RWPE1 (cell line): ENCODE measurements at regions not wholly inside any gene's neighbourhood (a gene's known extent, or its start where the extent isn't known, plus 50 kb on each side); places are given as distances from the start of the nearest gene placed in this dataset.

Source experiments
- CTCF ChIA-PET: fragments of 350-600 bp; sonication (Branson Sonifier 250); formaldehyde crosslinking; extraction: SDS; loops from one replicate; lab custom pipeline; 2021; lab: Yijun Ruan, JAX
- POLR2A ChIA-PET: fragments of 400-600 bp; formaldehyde crosslinking; extraction: SDS; loops from one replicate; lab custom pipeline; 2020; ENCODE audit warnings: antibody characterized with exemption; ENCODE audit not compliant: low non-redundant PET; lab: Yijun Ruan, JAX
- DNase-seq: peaks from one replicate; pipeline ENCODE4 v3.0.0; 2012; ENCODE audit warnings: low spot score
- H3K27ac ChIP-seq: fragments of 450-650 bp; 2 replicates; pipeline ENCODE4 v1.5.1; 2017
- TF ChIP-seq, protein P1 (sequence below): fragments of 450-650 bp; conservative IDR thresholded peaks from 2 replicates; pipeline ENCODE4 v1.5.1; 2017; ENCODE audit warnings: low read depth, mild to moderate bottlenecking

DNA sequence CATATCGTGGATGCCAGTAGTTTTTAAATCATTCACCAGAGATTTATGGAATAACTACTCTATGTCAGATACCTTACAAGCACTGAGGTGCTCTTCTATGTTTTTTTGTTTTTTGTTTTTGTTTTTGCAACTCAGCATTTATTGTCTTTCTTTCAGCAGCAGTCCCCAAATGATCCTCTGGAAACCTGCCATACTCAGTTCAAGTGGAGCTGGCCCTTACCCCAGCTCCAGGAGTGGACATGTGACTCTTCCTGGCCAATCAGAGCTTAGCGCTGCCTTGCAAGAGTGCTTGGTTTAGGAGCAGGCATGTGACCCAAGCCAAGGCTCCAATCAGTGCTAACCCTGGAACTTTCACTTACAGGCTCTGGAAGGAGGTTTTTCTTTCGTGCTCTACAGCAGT, 356.6 kb upstream of the ZMIZ1 start:
- H3K27ac ChIP-seq, result no peak overlapping the region
- POLR2A ChIA-PET, result no interaction called here
- TF ChIP-seq, protein P1, sequence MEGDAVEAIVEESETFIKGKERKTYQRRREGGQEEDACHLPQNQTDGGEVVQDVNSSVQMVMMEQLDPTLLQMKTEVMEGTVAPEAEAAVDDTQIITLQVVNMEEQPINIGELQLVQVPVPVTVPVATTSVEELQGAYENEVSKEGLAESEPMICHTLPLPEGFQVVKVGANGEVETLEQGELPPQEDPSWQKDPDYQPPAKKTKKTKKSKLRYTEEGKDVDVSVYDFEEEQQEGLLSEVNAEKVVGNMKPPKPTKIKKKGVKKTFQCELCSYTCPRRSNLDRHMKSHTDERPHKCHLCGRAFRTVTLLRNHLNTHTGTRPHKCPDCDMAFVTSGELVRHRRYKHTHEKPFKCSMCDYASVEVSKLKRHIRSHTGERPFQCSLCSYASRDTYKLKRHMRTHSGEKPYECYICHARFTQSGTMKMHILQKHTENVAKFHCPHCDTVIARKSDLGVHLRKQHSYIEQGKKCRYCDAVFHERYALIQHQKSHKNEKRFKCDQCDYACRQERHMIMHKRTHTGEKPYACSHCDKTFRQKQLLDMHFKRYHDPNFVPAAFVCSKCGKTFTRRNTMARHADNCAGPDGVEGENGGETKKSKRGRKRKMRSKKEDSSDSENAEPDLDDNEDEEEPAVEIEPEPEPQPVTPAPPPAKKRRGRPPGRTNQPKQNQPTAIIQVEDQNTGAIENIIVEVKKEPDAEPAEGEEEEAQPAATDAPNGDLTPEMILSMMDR, result no peak
- DNase-seq, result no peak
- CTCF ChIA-PET, result no interaction called here

GRCh38 chr10:78713659-78714058, 355.1 kb upstream of the ZMIZ1 start:
- DNase-seq, result no peak
- ChIA-PET POLR2A (no interaction called here), CTCF (no interaction called here)
- TF ChIP-seq, protein P1, result no peak
- H3K27ac ChIP-seq, result no peak overlapping the region

- no peak for DNase-seq
These were observed 354.5 kb upstream of the ZMIZ1 start for GRCh38 chr10:78714225-78714624.

DNA sequence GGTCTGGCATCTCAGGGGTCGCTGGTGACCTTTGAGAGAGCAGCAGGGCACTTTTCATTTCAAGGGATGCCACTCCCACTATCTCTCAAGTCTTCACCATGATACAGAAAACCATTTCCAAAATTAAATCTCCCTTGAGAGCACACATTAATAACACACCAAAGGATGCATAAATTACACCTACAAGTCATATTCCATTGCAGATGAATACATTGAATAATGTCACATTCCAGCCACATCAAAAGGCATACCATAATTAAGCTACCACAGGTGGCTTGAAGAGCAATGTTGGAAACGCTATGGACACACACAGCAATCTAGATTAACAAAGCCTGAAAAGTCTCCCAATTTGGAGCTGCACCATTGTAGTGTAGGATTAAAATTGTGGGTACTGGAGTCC, 353.3 kb upstream of the ZMIZ1 start:
- CTCF ChIA-PET, result interaction anchor here (0.6 kb wide), 1 partner anchor 714 kb away, joined by 4 read pairs; no protein-coding TSS in a partner anchor
- POLR2A ChIA-PET, result no interaction called here
- TF ChIP-seq, protein P1, result no peak

More at GRCh38 chr10:78714225-78714624, 354.5 kb upstream of the ZMIZ1 start:
- ChIA-PET CTCF (interaction anchor here (0.5 kb wide), 1 partner anchor 11 kb away, joined by 3 read pairs; no protein-coding TSS in a partner anchor), POLR2A (no interaction called here)
- no peak overlapping the region for H3K27ac ChIP-seq
- TF ChIP-seq, protein P1, result no peak

GRCh38 chr10:78716043-78716660, 352.6 kb upstream of the ZMIZ1 start:
- H3K27ac ChIP-seq, result no peak overlapping the region
- ChIA-PET CTCF (interaction anchor here (0.6 kb wide), 1 partner anchor 713 kb away, joined by 4 read pairs; no protein-coding TSS in a partner anchor), POLR2A (no interaction called here)
- no peak for DNase-seq
- TF ChIP-seq, protein P1, result no peak

More for the DNA sequence above, 353.3 kb upstream of the ZMIZ1 start:
- DNase-seq, result no peak
- H3K27ac ChIP-seq, result no peak overlapping the region

DNA sequence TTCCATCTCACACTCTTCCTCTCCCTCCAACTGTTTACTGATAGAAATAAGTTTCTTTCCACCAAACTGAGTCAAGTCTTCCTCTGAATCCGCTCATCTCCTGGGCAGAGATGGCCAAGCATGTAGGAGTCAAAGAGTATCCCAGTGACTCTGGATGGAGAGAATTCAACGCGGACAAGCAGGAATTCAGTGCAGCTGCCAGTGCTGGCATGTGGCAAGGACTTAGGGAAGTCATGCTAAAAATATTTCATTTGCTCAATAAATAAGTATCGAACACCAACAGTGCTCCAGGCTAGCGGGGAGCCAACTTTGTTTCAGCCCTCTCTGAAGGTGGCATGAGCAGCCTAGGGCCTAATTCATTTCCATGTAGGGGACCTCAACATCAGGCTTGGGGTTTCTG, 351.6 kb upstream of the ZMIZ1 start:
- H3K27ac ChIP-seq, result no peak overlapping the region
- CTCF ChIA-PET, result no interaction called here
- DNase-seq, result no peak
- TF ChIP-seq, protein P1, result no peak
- POLR2A ChIA-PET, result no interaction called here
